ENCODE measurements at regions not wholly inside any gene's neighbourhood (a gene's known extent, or its start where the extent isn't known, plus 50 kb on each side); places are given as distances from the start of the nearest gene placed in this dataset.

DNA sequence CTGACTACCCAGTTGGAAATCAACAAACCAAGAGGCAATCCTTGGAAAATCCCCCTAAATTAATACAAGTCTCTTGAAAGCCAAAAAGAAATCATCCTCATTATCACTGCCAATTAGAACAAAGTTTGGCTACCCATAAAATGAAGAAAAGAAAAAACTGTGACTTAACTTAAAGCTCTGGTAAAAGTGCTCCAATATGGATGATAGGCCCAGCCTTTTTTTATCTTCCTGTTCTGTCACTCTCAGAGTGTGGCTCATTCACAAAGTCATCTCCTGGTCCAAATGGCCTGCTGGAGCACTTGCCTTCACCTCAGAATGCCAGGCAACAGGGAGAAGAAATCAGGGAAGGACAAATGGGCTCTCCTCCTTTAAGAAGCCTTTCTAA, 155.1 kb upstream of the GHITM start:
- Histone ChIP-seq H3K36me3 (ENCODE audit: control insufficient read depth in 2 of 4, insufficient read depth in 4 of 4, low read length in 3 of 4) (no peaks in the 10 kb centered on the region), H2AFZ (ENCODE audit: low read length) (no peak overlapping the region), H3K4me1 (replicated peaks in 1 of 4; ENCODE audit: control insufficient read depth in 3 of 4, insufficient read depth in 4 of 4, low read length in 3 of 4) (peaks cover 0 to 7% (median 3%) of the 10 kb centered on the region in 4 experiments; a peak in 2 of 7 replicates), H4K20me1 (replicated peaks in 1 of 2; ENCODE audit: control insufficient read depth in 1 of 2, insufficient read depth in 2 of 2, low read length in 2 of 2) (no peaks in the 10 kb centered on the region), H3K9ac (replicated peaks in 1 of 4; ENCODE audit: extremely low read depth in 1 of 4, low read depth in 3 of 4, low read length in 3 of 4) (no peak overlapping the region), H4K91ac (replicated peaks; ENCODE audit: insufficient read length, low read length) (no peak overlapping the region), H2BK20ac (ENCODE audit: low read length) (no peak overlapping the region), H3K9me3 (ENCODE audit: insufficient read depth in 2 of 2, low read depth in 1 of 2, low read length in 1 of 2) (no peaks in the 10 kb centered on the region), H3K27me3 (replicated peaks in 1 of 4; ENCODE audit: control insufficient read depth in 3 of 4, extremely low read depth in 1 of 4, insufficient read depth in 3 of 4, low read length in 3 of 4) (no peaks in the 10 kb centered on the region), H3K4ac (replicated peaks; ENCODE audit: insufficient read length, low read depth, low read length) (peak overlapping the region; percentile 80), H3K18ac (ENCODE audit: extremely low read depth, low read length) (no peak overlapping the region), H3K79me2 (ENCODE audit: control insufficient read depth in 1 of 2, insufficient read depth in 2 of 2, low read length in 2 of 2) (no peaks in the 10 kb centered on the region), H2BK120ac (replicated peaks; ENCODE audit: low read depth, low read length) (peak overlapping the region; percentile 62), H4K5ac (ENCODE audit: insufficient read length, low read depth, low read length) (no peak overlapping the region), H3K27ac (ENCODE audit: low read depth, low read length) (no peak overlapping the region), H3K23ac (ENCODE audit: insufficient read length) (no peak overlapping the region), H3K4me3 (ENCODE audit: extremely low read depth in 1 of 4, insufficient read depth in 2 of 4, low read depth in 3 of 4, low read length in 4 of 4) (no peak overlapping the region), H3K14ac (ENCODE audit: insufficient read length) (no peak overlapping the region), H2BK12ac (ENCODE audit: low read depth, low read length) (no peak overlapping the region), H4K8ac (ENCODE audit: extremely low read depth, insufficient read depth, low read length) (no peak overlapping the region), H3K79me1 (ENCODE audit: low read depth, low read length) (no peaks in the 10 kb centered on the region), H3K56ac (replicated peaks; ENCODE audit: insufficient read length, low read depth, low read length) (peak overlapping the region; percentile 24), H2AK5ac (ENCODE audit: low read depth, low read length) (no peak overlapping the region), H2BK5ac (ENCODE audit: low read depth, low read length) (peak overlapping the region; percentile 12; the same call in 1 of the 2 replicates), H2BK15ac (ENCODE audit: low read length) (no peak overlapping the region), H3K23me2 (ENCODE audit: low read depth, low read length) (no peaks in the 10 kb centered on the region; the same call in 1 of the 2 replicates), H3K4me2 (ENCODE audit: insufficient read depth in 1 of 2, low read depth in 2 of 2, low read length in 2 of 2) (no peak overlapping the region)
- ChIA-PET CTCF (ENCODE audit: partially characterized antibody) (interaction anchor here (1.0 to 1.2 kb wide), 2 partner anchors 12 to 20 kb away, joined by 3 read pairs; no protein-coding TSS in a partner anchor), POLR2A (ENCODE audit: partially characterized antibody) (no interaction called here)
- FAIRE-seq, result no peak
- DNase-seq (ENCODE audit: low read depth in 1 of 2, low spot score in 2 of 2), result no peak
- TF ChIP-seq KDM5A (IDR thresholded peaks at IDR 0.05; ENCODE audit: low read length) (no peak), HDAC2 (IDR thresholded peaks at IDR 0.05; ENCODE audit: borderline replicate concordance in 1 of 2, low read depth in 2 of 2, low read length in 2 of 2) (no peak), CEBPB (IDR thresholded peaks at IDR 0.05; ENCODE audit: low read depth, low read length) (no peak)
